Neural progenitor cell (in vitro differentiated cells): ENCODE measurements at regions not wholly inside any gene's neighbourhood (a gene's known extent, or its start where the extent isn't known, plus 50 kb on each side); places are given as distances from the start of the nearest gene placed in this dataset.
A peak's percentile ranks its signal among the peaks of the same experiment; 100 is the strongest.

Source experiments
- DNase-seq: peaks from one replicate; pipeline ENCODE4 v3.0.0-alpha.2; 2016; ENCODE audit warnings: low spot score
- H2AFZ ChIP-seq: fragments of 200-600 bp; sonication (generic); replicated peaks from 2 replicates; pipeline ENCODE4 v1.6.1; 2016; ENCODE audit warnings: antibody characterized with exemption
- H3F3A ChIP-seq: fragments of 200-600 bp; sonication (generic); 2 replicates; pipeline ENCODE4 v1.6.1; 2016; ENCODE audit warnings: antibody characterized with exemption, low read depth
- H3K27ac ChIP-seq: fragments of 200-600 bp; sonication (generic); 2 replicates; pipeline ENCODE4 v1.5.1; 2016; ENCODE audit warnings: mild to moderate bottlenecking
- H3K27me3 ChIP-seq: fragments of 200-600 bp; sonication (generic); 2 replicates; pipeline ENCODE4 v1.6.1; 2016; ENCODE audit warnings: mild to moderate bottlenecking, moderate library complexity
- H3K36me3 ChIP-seq: fragments of 200-600 bp; sonication (generic); 2 replicates; pipeline ENCODE4 v1.5.1; 2016
- H3K4me1 ChIP-seq: fragments of 200-600 bp; sonication (generic); 2 replicates; pipeline ENCODE4 v1.6.1; 2016; ENCODE audit warnings: mixed run types
- H3K4me2 ChIP-seq: fragments of 200-600 bp; sonication (generic); 2 replicates; pipeline ENCODE4 v1.6.1; 2016
- H3K4me3 ChIP-seq: fragments of 200-600 bp; sonication (generic); 2 replicates; pipeline ENCODE4 v1.5.1; 2016
- H3K79me2 ChIP-seq: fragments of 200-600 bp; sonication (generic); 2 replicates; pipeline ENCODE4 v1.6.1; 2016; ENCODE audit warnings: low read depth
- H3K9ac ChIP-seq: fragments of 200-600 bp; sonication (generic); 2 replicates; pipeline ENCODE4 v1.6.1; 2016
- H3K9me3 ChIP-seq: fragments of 200-600 bp; sonication (generic); 2 replicates; pipeline ENCODE4 v1.5.1; 2016; ENCODE audit warnings: low read depth
- H4K20me1 ChIP-seq: fragments of 200-600 bp; sonication (generic); 2 replicates; pipeline ENCODE4 v1.6.1; 2016; ENCODE audit warnings: low read depth
- H3K27ac Mint-ChIP-seq: 3 replicates; pipeline ENCODE4 v1.8.0; 2021; ENCODE audit warnings: mixed read lengths
- H3K27me3 Mint-ChIP-seq: 2 replicates; pipeline ENCODE4 v1.8.0; 2022; ENCODE audit warnings: low read depth, mild to moderate bottlenecking, inconsistent platforms, moderate library complexity, mixed read lengths; ENCODE audit not compliant: insufficient read depth
- H3K36me3 Mint-ChIP-seq: 3 replicates; pipeline ENCODE4 v1.8.0; 2021; ENCODE audit warnings: mixed read lengths
- H3K4me1 Mint-ChIP-seq: 3 replicates; pipeline ENCODE4 v1.8.0; 2021; ENCODE audit warnings: mixed read lengths
- H3K4me3 Mint-ChIP-seq: 3 replicates; pipeline ENCODE4 v1.8.0; 2021; ENCODE audit warnings: mild to moderate bottlenecking, moderate library complexity, mixed read lengths
- H3K9me3 Mint-ChIP-seq: 3 replicates; pipeline ENCODE4 v1.8.0; 2020; ENCODE audit warnings: mixed read lengths
- EZH2 ChIP-seq: fragments of 200-600 bp; sonication (generic); IDR thresholded peaks from 2 replicates; pipeline ENCODE4 v1.6.1; 2017; ENCODE audit warnings: antibody characterized with exemption, mild to moderate bottlenecking, moderate library complexity
- EZH2phosphoT487 ChIP-seq: fragments of 200-600 bp; sonication (generic); IDR thresholded peaks from 2 replicates; pipeline ENCODE4 v1.6.1; 2017; ENCODE audit warnings: antibody characterized with exemption
- TF ChIP-seq, protein P1 (sequence below): fragments of 200-600 bp; sonication (generic); IDR thresholded peaks from 2 replicates; pipeline ENCODE4 v1.5.1; 2017; ENCODE audit warnings: antibody characterized with exemption, mild to moderate bottlenecking

DNA sequence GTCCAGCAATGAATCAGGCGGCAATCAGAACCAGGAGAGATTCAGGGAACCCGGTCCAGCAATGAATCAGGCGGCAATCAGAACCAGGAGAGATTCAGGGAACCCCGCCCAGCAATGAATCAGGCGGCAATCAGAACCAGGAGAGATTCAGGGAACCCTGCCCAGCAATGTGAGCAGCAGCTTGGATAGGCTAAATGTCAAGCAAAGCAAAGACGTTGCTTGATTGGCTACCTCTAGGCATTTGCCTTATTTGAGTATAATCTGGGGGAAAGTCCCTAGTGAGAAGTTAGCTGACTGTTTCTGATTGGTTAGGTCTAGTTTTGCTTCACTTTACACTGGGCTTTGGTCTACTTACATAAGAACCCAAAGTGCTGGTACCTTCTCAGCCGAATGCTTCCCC is 1212.2 kb upstream of the TENM3 start:
- Histone ChIP-seq H3K79me2 (no peaks in the 10 kb centered on the region), H3K27ac (no peak overlapping the region), H3F3A (no peaks in the 10 kb centered on the region), H3K9me3 (no peaks in the 10 kb centered on the region), H2AFZ (no peak overlapping the region), H3K27me3 (no peaks in the 10 kb centered on the region), H3K4me2 (no peak overlapping the region), H4K20me1 (no peaks in the 10 kb centered on the region), H3K36me3 (no peaks in the 10 kb centered on the region), H3K4me3 (no peak overlapping the region), H3K4me1 (no peaks in the 10 kb centered on the region), H3K9ac (no peak overlapping the region)
- H3K4me1 Mint-ChIP-seq: no peaks in the 10 kb centered on the region
- TF ChIP-seq EZH2phosphoT487 (no peak), EZH2 (no peak)
- TF ChIP-seq, protein P1, sequence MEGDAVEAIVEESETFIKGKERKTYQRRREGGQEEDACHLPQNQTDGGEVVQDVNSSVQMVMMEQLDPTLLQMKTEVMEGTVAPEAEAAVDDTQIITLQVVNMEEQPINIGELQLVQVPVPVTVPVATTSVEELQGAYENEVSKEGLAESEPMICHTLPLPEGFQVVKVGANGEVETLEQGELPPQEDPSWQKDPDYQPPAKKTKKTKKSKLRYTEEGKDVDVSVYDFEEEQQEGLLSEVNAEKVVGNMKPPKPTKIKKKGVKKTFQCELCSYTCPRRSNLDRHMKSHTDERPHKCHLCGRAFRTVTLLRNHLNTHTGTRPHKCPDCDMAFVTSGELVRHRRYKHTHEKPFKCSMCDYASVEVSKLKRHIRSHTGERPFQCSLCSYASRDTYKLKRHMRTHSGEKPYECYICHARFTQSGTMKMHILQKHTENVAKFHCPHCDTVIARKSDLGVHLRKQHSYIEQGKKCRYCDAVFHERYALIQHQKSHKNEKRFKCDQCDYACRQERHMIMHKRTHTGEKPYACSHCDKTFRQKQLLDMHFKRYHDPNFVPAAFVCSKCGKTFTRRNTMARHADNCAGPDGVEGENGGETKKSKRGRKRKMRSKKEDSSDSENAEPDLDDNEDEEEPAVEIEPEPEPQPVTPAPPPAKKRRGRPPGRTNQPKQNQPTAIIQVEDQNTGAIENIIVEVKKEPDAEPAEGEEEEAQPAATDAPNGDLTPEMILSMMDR: no peak
- no peaks in the 10 kb centered on the region for H3K27me3 Mint-ChIP-seq
- DNase-seq: no peak
- H3K27ac Mint-ChIP-seq: no peak overlapping the region
- no peaks in the 10 kb centered on the region for H3K36me3 Mint-ChIP-seq
- peaks cover 4% of the 10 kb centered on the region for H3K9me3 Mint-ChIP-seq
- H3K4me3 Mint-ChIP-seq: no peak overlapping the region

GRCh38 chr4:181043486-181043885 is 1199.7 kb upstream of the TENM3 start:
- Histone ChIP-seq H3K36me3 (no peaks in the 10 kb centered on the region), H3K9me3 (no peaks in the 10 kb centered on the region), H2AFZ (no peak overlapping the region), H3K27ac (no peak overlapping the region), H3K4me1 (no peaks in the 10 kb centered on the region), H3K79me2 (no peaks in the 10 kb centered on the region), H3K27me3 (no peaks in the 10 kb centered on the region), H4K20me1 (no peaks in the 10 kb centered on the region), H3K9ac (no peak overlapping the region), H3K4me2 (no peak overlapping the region), H3K4me3 (no peak overlapping the region), H3F3A (no peaks in the 10 kb centered on the region)
- Mint-ChIP-seq H3K9me3 (peaks cover 8% of the 10 kb centered on the region), H3K27me3 (peaks cover 4% of the 10 kb centered on the region), H3K4me1 (no peaks in the 10 kb centered on the region), H3K36me3 (no peaks in the 10 kb centered on the region), H3K27ac (no peak overlapping the region), H3K4me3 (no peak overlapping the region)
- TF ChIP-seq, protein P1: no peak
- TF ChIP-seq EZH2: no peak
- no peak for TF ChIP-seq EZH2phosphoT487
- DNase-seq: no peak

DNA sequence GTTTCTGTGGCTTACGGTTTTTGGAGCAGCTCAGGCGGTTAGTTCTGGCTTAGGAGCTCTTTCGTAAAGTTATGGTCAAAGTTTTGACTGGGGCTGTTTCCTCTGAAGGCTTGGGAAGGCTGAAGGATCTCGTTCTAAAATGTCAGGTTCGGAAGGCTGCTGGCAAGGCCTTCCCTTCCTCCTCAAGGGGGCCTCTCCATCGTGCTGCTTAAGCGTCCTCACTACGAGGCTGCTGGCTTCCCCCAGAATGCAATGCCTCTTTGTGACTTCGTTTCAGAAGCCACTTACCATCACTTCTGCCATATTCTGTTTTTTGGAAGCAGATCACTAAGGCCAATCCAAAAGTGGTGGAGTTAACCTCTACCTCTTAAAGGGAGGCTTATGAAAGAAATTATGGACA is 1196.4 kb upstream of the TENM3 start:
- peaks cover 2% of the 10 kb centered on the region for H3K27me3 Mint-ChIP-seq

More for the DNA sequence above, 1196.4 kb upstream of the TENM3 start:
- no peaks in the 10 kb centered on the region for H3K9me3 ChIP-seq
- peak overlapping the region; percentile 38 for H2AFZ ChIP-seq
- no peaks in the 10 kb centered on the region for H3K4me1 ChIP-seq
- no peaks in the 10 kb centered on the region for H3K36me3 Mint-ChIP-seq
- H3K27me3 ChIP-seq: no peaks in the 10 kb centered on the region
- no peaks in the 10 kb centered on the region for H3K79me2 ChIP-seq
- no peaks in the 10 kb centered on the region for H3F3A ChIP-seq
- H3K4me2 ChIP-seq: no peak overlapping the region
- no peaks in the 10 kb centered on the region for H4K20me1 ChIP-seq
- no peak overlapping the region for H3K27ac ChIP-seq
- H3K27ac Mint-ChIP-seq: no peak overlapping the region
- TF ChIP-seq EZH2phosphoT487: no peak
- no peak for TF ChIP-seq EZH2
- TF ChIP-seq, protein P1: no peak
- no peaks in the 10 kb centered on the region for H3K4me1 Mint-ChIP-seq
- H3K4me3 Mint-ChIP-seq: no peak overlapping the region
- DNase-seq: peak; percentile 7
- no peak overlapping the region for H3K4me3 ChIP-seq
- H3K36me3 ChIP-seq: no peaks in the 10 kb centered on the region
- H3K9ac ChIP-seq: no peak overlapping the region
- H3K9me3 Mint-ChIP-seq: peaks cover 4% of the 10 kb centered on the region
